DND-41 (cell line): ENCODE measurements at regions not wholly inside any gene's neighbourhood (a gene's known extent, or its start where the extent isn't known, plus 50 kb on each side); places are given as distances from the start of the nearest gene placed in this dataset.

Experiments
- ATAC-seq: fragments of 200-7000 bp; cut with Tn5 transposase; 3 replicates; pipeline ENCODE4 v1.9.1; 2021; ENCODE audit warnings: low read depth; ENCODE audit not compliant: insufficient read depth
- DNase-seq: peaks from one replicate; pipeline ENCODE4 v3.0.0-alpha.2; 2020
- H2AFZ ChIP-seq: 2 replicates; pipeline ENCODE4 v1.6.0; 2012; ENCODE audit warnings: low read depth, low read length
- H3K27ac ChIP-seq: 2 replicates; pipeline ENCODE4 v1.5.1; 2012; ENCODE audit warnings: low read length, inconsistent platforms
- H3K27me3 ChIP-seq: fragments of 200-600 bp; sonication (generic); 2 replicates; pipeline ENCODE4 v1.6.0; 2012; ENCODE audit warnings: low read length, mild to moderate bottlenecking, inconsistent platforms; ENCODE audit not compliant: insufficient read depth, poor library complexity
- H3K36me3 ChIP-seq: 2 replicates; pipeline ENCODE4 v1.5.1; 2012; ENCODE audit warnings: low read length, inconsistent platforms; ENCODE audit not compliant: insufficient read depth
- H3K4me1 ChIP-seq: 2 replicates; pipeline ENCODE4 v1.5.1; 2012; ENCODE audit warnings: mild to moderate bottlenecking, low read length; ENCODE audit not compliant: insufficient read depth
- H3K4me2 ChIP-seq: 2 replicates; pipeline ENCODE4 v1.6.0; 2012; ENCODE audit warnings: mild to moderate bottlenecking, moderate library complexity, low read length, inconsistent platforms; ENCODE audit not compliant: insufficient read depth
- H3K4me3 ChIP-seq, 2 experiments: fragments of 200-600 bp in 1 of 2; shearing (Covaris generic) in 1 of 2; 2 replicates each; pipeline ENCODE4 v1.5.1; 2012 to 2016; ENCODE audit warnings: inconsistent platforms in 2 of 2, low read length in 2 of 2, mild to moderate bottlenecking in 2 of 2, low read depth in 1 of 2, moderate library complexity in 1 of 2
- H3K79me2 ChIP-seq: 2 replicates; pipeline ENCODE4 v1.6.0; 2012; ENCODE audit warnings: low read length, inconsistent platforms; ENCODE audit not compliant: insufficient read depth
- H3K9ac ChIP-seq: 2 replicates; pipeline ENCODE4 v1.6.0; 2012; ENCODE audit warnings: low read depth, mild to moderate bottlenecking, inconsistent platforms, low read length, moderate library complexity
- H3K9me3 ChIP-seq: 2 replicates; pipeline ENCODE4 v1.5.1; 2012; ENCODE audit warnings: low read length, moderate library complexity, mild to moderate bottlenecking, inconsistent platforms; ENCODE audit not compliant: insufficient read depth, severe bottlenecking
- H4K20me1 ChIP-seq: 2 replicates; pipeline ENCODE4 v1.6.0; 2012; ENCODE audit warnings: low read length; ENCODE audit not compliant: insufficient read depth
- CTCF ChIP-seq: IDR thresholded peaks from 2 replicates; pipeline ENCODE4 v1.5.1; 2012; ENCODE audit warnings: borderline replicate concordance, low read length, moderate library complexity, mild to moderate bottlenecking; ENCODE audit not compliant: poor library complexity, severe bottlenecking; ENCODE audit errors: extremely low read depth
- EZH2 ChIP-seq: IDR thresholded peaks from 3 replicates; pipeline ENCODE4 v1.6.1; 2012; ENCODE audit warnings: borderline replicate concordance, low read depth, mild to moderate bottlenecking, moderate library complexity, low read length, inconsistent platforms; ENCODE audit not compliant: severe bottlenecking

GRCh38 chr20:60411813-60412212 is 453.6 kb downstream of the CDH26 start:
- Histone ChIP-seq H3K36me3 (peaks cover 15% of the 10 kb centered on the region), H3K4me3 (no peak overlapping the region), H2AFZ (no peak overlapping the region), H3K9me3 (peaks cover 5% of the 10 kb centered on the region), H3K4me2 (no peak overlapping the region), H4K20me1 (no peaks in the 10 kb centered on the region), H3K9ac (no peak overlapping the region), H3K4me1 (peaks cover 23% of the 10 kb centered on the region), H3K27me3 (no peaks in the 10 kb centered on the region), H3K79me2 (no peaks in the 10 kb centered on the region; the same call in 1 of the 2 replicates), H3K27ac (no peak overlapping the region)
- TF ChIP-seq CTCF (no peak), EZH2 (no peak)
- no peak for ATAC-seq
- DNase-seq = no peak

GRCh38 chr20:60420676-60421229 is 462.5 kb downstream of the CDH26 start:
- Histone ChIP-seq H3K27ac (0 out of 2 replicates have a peak overlapping the region, but pooled peaks have one; percentile 8), H3K9me3 (peaks cover 2% of the 10 kb centered on the region), H4K20me1 (no peaks in the 10 kb centered on the region), H3K27me3 (no peaks in the 10 kb centered on the region), H3K4me3 (no peak overlapping the region), H3K36me3 (peaks cover 12% of the 10 kb centered on the region; the same call in 1 of the 2 replicates), H3K4me1 (no peaks in the 10 kb centered on the region), H3K4me2 (no peak overlapping the region), H3K9ac (no peak overlapping the region), H3K79me2 (no peaks in the 10 kb centered on the region), H2AFZ (no peak overlapping the region)
- DNase-seq (no peak), ATAC-seq (0 out of 3 replicates have a peak, but pooled peaks have one; percentile 17)
- TF ChIP-seq EZH2 (no peak), CTCF (no peak)

- Histone ChIP-seq H4K20me1 (no peaks in the 10 kb centered on the region), H3K9ac (no peak overlapping the region), H3K9me3 (peaks cover 2% of the 10 kb centered on the region), H3K79me2 (no peaks in the 10 kb centered on the region), H3K4me1 (no peaks in the 10 kb centered on the region), H3K36me3 (peaks cover 28% of the 10 kb centered on the region), H3K4me3 (no peak overlapping the region), H3K27me3 (no peaks in the 10 kb centered on the region), H3K27ac (no peak overlapping the region), H3K4me2 (no peak overlapping the region), H2AFZ (no peak overlapping the region)
- no peak for TF ChIP-seq CTCF
- no peak for TF ChIP-seq EZH2
- ATAC-seq = no peak
- DNase-seq = no peak
Observed at GRCh38 chr20:60422848-60423247, 464.6 kb downstream of the CDH26 start.
